Natural killer cell treated with Interleukin-12 subunit alpha and Interleukin-12 subunit beta and Interleukin-15 and Interleukin-18, amount 100 ng/mL, for 72 hours (primary cell): ENCODE measurements at regions not wholly inside any gene's neighbourhood (a gene's known extent, or its start where the extent isn't known, plus 50 kb on each side); places are given as distances from the start of the nearest gene placed in this dataset.

Source experiments
- ATAC-seq, 2 donors: fragments of 150-1000 bp; cut with Tn5 transposase in 1 of 2; sonication (Bioruptor Pico), chemical (Tn5 transposase) in 1 of 2; 2 replicates each; pipeline ENCODE4 v1.10.0; 2021
- DNase-seq: peaks from one replicate; pipeline ENCODE4 v3.0.0; 2022; ENCODE audit warnings: low spot score
- H3K27ac Mint-ChIP-seq, 2 donors: 1 replicate in 1 of 2; 2 replicates in 1 of 2; pipeline ENCODE4 v1.8.0; 2022; ENCODE audit warnings: mixed read lengths in 2 of 2, mild to moderate bottlenecking in 1 of 2, moderate library complexity in 1 of 2
- H3K27me3 Mint-ChIP-seq, 2 donors: 1 replicate in 1 of 2; 2 replicates in 1 of 2; pipeline ENCODE4 v1.8.0; 2022; ENCODE audit warnings: mixed read lengths in 2 of 2
- H3K36me3 Mint-ChIP-seq: one replicate; pipeline ENCODE4 v1.8.0; 2022; ENCODE audit warnings: mixed read lengths
- H3K4me1 Mint-ChIP-seq, 2 donors: 1 replicate in 1 of 2; 2 replicates in 1 of 2; pipeline ENCODE4 v1.8.0; 2022; ENCODE audit warnings: low read depth in 2 of 2, mixed read lengths in 2 of 2, mild to moderate bottlenecking in 1 of 2
- H3K4me3 Mint-ChIP-seq: one replicate; pipeline ENCODE4 v1.8.0; 2022; ENCODE audit warnings: mixed read lengths
- H3K9me3 Mint-ChIP-seq: 2 replicates; pipeline ENCODE4 v1.8.0; 2022; ENCODE audit warnings: mixed read lengths

DNA sequence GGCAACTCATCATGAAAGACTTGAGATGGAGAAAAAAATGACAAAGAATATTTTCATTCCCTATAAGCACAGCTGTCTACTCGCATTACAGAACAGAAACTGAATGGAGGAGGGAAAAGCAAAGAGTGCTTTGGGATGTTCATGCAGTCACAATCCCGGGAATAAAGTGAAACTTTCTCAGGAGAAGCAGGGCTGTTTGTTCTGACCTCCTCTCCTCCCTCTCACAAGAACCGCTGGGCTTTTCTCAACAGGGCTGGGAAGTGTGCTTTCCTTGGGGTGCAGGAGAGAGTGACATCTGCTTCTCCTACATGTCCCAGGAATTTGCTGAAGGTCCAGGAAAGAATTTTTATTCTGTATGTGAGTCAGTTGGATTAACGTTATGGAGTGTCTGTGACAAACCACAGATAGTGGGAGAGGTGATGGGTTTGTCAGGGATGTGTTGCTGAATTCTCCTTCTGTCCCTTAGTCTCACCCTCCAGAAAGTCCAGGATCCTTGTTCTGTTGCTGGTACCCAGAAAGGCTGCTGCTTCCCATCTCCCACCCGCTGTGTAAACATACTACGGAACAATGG, 125.6 kb downstream of the HRH4 start:
- no peaks in the 10 kb centered on the region for H3K9me3 Mint-ChIP-seq
- no peak for DNase-seq
- no peaks in the 10 kb centered on the region for H3K4me1 Mint-ChIP-seq
- peak in 1 of 2 donors; percentile 13 for ATAC-seq
- no peak overlapping the region for H3K27ac Mint-ChIP-seq
- H3K36me3 Mint-ChIP-seq, result no peaks in the 10 kb centered on the region
- H3K27me3 Mint-ChIP-seq, result peaks cover 23 to 46% of the 10 kb centered on the region in 2 donors
- H3K4me3 Mint-ChIP-seq, result no peak overlapping the region

DNA sequence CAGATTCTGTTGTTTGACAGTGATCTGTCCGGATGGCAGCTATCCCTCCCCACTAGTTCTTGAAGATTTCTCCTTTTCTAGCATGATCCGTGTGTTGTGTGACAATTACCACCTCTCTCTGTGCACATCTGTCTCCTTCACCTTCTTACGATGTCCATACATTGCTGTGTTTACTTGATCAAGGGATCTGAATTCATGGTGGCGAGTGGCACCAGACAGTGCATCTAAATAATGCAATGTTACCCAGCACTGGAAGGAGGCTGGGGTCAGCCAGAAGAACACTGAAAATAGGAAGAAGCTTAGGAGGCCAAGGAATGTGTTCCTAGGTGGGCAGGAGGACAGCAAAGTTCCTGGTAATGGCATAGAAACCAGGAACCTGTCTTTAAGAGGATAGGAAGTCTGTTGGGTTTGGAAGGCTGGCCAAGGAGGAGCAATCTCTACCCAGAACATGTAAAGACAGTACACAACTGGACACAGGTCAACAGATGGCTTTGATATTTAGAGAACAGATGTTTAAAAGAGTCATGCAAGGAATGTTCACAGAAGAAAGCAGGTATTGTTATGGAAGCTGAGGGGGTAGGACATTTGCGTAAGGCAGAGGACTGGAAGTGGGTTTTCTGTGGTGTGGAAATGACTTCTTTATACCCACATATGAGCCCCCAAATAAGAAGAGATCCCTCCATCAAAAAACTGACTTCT, 126.4 kb downstream of the HRH4 start:
- no peaks in the 10 kb centered on the region for H3K4me1 Mint-ChIP-seq

DNA sequence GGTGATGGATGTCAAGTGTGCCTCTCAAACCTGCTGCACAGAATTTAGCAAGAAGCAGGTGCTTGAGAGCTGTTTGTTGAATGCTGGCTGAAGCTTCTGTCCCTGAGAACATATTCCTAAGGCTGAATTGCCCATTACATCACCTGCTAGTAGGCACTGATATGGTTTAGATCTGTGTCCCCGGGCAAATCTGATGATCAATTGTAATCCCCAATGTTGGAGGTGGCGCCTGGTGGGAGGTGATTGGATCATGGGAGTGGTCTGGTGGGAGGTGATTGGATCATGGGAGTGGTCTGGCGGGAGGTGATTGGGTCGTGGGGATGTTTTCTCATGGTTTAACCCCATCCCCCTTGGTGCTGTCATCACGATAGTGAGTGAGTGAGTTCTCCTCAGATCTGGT, 128.0 kb downstream of the HRH4 start:
- no peaks in the 10 kb centered on the region for H3K36me3 Mint-ChIP-seq
- H3K4me3 Mint-ChIP-seq, result no peak overlapping the region
- H3K27ac Mint-ChIP-seq, result no peak overlapping the region
- peaks cover 23 to 32% of the 10 kb centered on the region in 2 donors for H3K27me3 Mint-ChIP-seq
- no peaks in the 10 kb centered on the region for H3K9me3 Mint-ChIP-seq
- no peaks in the 10 kb centered on the region for H3K4me1 Mint-ChIP-seq
- no peak for DNase-seq
- no peak for ATAC-seq

More for the DNA sequence above, 126.4 kb downstream of the HRH4 start:
- DNase-seq (no peak), ATAC-seq (peak in 1 of 2 donors; percentile 36)
- peaks cover 23 to 39% of the 10 kb centered on the region in 2 donors for H3K27me3 Mint-ChIP-seq
- no peaks in the 10 kb centered on the region for H3K9me3 Mint-ChIP-seq
- H3K4me3 Mint-ChIP-seq, result no peak overlapping the region
- H3K27ac Mint-ChIP-seq, result no peak overlapping the region
- no peaks in the 10 kb centered on the region for H3K36me3 Mint-ChIP-seq

DNA sequence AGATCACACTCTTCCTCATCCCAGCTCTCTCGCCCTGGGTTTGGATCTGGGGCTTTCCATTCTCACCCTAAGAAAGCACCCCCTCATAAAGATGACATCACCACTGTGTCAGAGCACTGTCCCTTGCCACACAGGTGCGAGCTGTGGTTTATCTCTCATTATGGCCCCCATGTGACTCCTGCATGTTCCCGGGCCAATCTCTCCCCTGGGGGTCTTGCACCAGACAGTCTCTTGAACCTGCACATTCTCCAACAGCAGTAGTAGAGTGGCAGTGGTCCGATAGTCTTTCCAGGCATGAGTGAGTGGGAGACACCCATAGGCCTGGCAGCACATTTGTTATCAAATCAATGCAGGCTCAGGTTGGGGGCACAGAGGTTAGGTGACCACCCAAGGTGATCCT, 130.5 kb downstream of the HRH4 start:
- no peak overlapping the region for H3K27ac Mint-ChIP-seq
- peaks cover 16 to 23% of the 10 kb centered on the region in 2 donors for H3K27me3 Mint-ChIP-seq
- H3K4me1 Mint-ChIP-seq, result no peaks in the 10 kb centered on the region
- H3K4me3 Mint-ChIP-seq, result no peak overlapping the region
- no peak for ATAC-seq
- DNase-seq, result no peak
- no peaks in the 10 kb centered on the region for H3K9me3 Mint-ChIP-seq
- H3K36me3 Mint-ChIP-seq, result no peaks in the 10 kb centered on the region

DNA sequence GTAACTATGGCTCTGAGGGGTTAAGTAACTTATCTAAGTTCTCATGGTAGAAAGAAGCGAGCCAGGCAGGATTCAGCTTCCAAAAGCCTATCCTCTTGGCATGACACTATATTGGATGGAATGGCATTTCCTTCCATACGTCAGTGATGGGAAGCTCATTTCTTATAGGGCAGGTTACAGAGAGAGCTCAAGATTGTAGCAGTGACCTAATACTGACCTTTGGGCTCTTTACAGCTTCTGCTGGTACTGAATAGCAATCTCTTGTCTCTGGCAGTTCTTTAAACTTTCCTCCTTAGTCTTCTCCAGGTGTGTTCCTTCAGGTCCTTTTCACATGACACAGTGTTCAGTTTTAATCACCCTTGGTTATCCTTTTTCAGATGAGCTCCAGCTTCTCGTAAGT, 133.0 kb downstream of the HRH4 start:
- DNase-seq (no peak), ATAC-seq (no peak)
- Mint-ChIP-seq H3K27ac (no peak overlapping the region), H3K36me3 (no peaks in the 10 kb centered on the region), H3K27me3 (peaks cover 20 to 27% of the 10 kb centered on the region in 2 donors), H3K9me3 (no peaks in the 10 kb centered on the region), H3K4me1 (no peaks in the 10 kb centered on the region), H3K4me3 (no peak overlapping the region)

DNA sequence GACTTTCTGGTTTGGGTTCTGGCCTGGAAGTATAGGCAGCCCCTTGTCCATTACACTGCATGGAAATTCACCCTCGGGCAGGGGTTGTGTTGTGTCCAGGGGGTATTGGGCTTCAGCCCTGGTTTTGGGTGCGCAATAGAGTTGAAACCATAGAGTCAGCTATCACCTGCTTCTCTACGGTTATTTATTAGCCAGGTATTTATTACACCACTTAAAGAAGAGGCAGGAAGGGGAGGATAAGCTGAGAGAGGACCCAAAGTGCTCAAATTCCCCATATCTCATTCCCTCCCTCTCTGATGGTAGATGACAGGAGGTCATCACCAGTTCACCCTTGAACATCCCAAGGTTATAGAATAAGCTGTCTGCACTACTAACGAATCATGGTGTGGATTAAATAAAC, 133.4 kb downstream of the HRH4 start:
- DNase-seq (no peak), ATAC-seq (no peak)
- H3K27me3 Mint-ChIP-seq, result peaks cover 21 to 32% of the 10 kb centered on the region in 2 donors
- no peaks in the 10 kb centered on the region for H3K4me1 Mint-ChIP-seq
- no peak overlapping the region for H3K4me3 Mint-ChIP-seq
- no peak overlapping the region for H3K27ac Mint-ChIP-seq
- no peaks in the 10 kb centered on the region for H3K36me3 Mint-ChIP-seq
- H3K9me3 Mint-ChIP-seq, result no peaks in the 10 kb centered on the region

DNA sequence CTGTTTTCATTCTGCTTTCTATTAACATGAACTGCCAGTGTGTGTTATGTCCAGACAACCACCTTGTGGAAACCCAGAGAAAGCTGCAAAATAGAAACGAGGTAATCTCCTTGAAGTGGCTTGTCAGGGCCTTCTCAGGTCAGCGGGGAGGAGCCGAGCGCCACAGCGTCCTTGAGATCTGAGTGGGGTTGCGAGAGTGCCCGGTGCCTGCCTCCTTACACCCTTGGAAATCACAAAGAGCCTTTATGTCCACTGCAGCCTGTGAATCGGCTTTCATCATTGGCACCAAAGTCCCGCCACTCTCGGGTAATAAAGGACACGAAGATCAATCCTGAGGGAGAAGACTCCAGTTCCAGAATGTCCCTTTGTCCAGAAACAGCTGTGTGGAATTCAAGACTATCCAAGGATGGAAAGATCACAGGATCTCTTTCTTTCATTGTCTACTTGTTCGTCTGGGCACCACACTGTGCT, 135.2 kb downstream of the HRH4 start:
- Mint-ChIP-seq H3K27me3 (peaks cover 21 to 33% of the 10 kb centered on the region in 2 donors), H3K9me3 (no peaks in the 10 kb centered on the region), H3K4me3 (no peak overlapping the region), H3K36me3 (no peaks in the 10 kb centered on the region), H3K27ac (no peak overlapping the region), H3K4me1 (no peaks in the 10 kb centered on the region)
- DNase-seq, result no peak
- no peak for ATAC-seq

DNA sequence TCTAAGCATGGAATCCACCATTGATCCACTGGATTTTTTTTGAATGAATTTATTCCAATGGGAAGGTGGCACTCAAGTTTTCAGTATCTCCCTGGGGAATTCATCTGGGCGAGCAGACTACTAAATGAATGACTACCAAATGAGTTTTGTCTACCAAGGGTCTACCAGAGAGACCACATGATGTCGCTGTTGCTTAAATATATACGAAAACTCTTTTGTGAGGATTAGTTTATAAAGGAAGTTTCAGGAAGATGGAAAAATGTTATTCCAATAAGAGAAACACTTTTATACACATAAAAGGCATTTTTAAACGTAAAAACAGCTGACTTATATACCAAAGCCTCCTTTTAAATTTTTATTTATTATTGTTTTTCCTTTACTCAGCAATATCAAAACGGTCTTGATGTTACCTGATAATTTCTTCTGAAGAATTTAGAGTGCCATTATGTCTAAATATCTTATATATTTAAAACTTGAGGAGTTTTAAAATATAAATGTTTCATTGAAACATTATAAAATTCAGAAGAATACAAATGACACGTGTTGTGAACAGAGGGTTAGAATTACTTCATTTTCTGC, 139.7 kb downstream of the HRH4 start:
- ATAC-seq, result no peak
- Mint-ChIP-seq H3K27me3 (peaks cover 23 to 35% of the 10 kb centered on the region in 2 donors), H3K4me3 (no peak overlapping the region), H3K9me3 (no peaks in the 10 kb centered on the region), H3K36me3 (no peaks in the 10 kb centered on the region), H3K4me1 (no peaks in the 10 kb centered on the region), H3K27ac (no peak overlapping the region)
- DNase-seq, result no peak

DNA sequence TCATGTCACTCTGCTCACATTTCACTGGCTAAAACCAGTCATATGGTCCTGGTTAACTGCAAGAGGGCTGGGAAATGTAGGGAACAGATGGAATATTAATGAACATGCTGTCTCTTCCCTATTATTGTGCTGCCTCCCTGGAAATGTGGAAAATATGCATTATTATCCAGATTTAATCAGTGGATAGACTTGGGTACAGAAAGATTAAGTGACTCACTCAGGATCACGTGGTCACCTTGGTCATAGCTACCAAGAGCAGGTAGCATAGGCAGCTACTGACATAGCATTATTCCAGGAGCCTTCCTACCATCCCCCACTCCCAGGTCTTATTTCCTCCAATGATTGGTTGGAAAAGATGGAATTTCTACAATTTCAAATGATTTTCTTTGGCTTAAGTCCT, 141.1 kb downstream of the HRH4 start:
- H3K27ac Mint-ChIP-seq, result no peak overlapping the region
- DNase-seq (no peak), ATAC-seq (no peak)
- no peaks in the 10 kb centered on the region for H3K4me1 Mint-ChIP-seq
- H3K36me3 Mint-ChIP-seq, result no peaks in the 10 kb centered on the region
- no peak overlapping the region for H3K4me3 Mint-ChIP-seq
- H3K9me3 Mint-ChIP-seq, result no peaks in the 10 kb centered on the region
- H3K27me3 Mint-ChIP-seq, result peaks cover 21 to 30% of the 10 kb centered on the region in 2 donors

DNA sequence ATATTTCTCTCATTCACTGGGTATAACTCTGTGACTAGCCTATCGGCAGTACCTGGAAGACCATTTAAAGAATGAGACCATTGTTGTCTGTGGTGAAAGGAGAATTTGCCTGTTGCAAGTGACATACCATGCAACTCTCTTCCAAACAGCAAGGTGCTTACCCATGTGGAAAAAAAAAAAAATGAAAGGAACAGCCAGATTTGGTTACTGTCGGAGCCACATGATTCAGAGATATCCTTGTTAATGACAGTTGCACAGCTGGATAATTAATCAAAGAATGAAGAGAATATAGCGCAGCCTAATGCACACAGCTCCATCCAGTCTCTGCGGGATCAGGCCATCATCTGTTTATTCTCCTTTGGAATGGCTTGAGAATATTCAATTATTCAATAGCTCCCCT, 141.8 kb downstream of the HRH4 start:
- no peak overlapping the region for H3K4me3 Mint-ChIP-seq
- H3K9me3 Mint-ChIP-seq, result no peaks in the 10 kb centered on the region
- ATAC-seq (no peak), DNase-seq (no peak)
- H3K36me3 Mint-ChIP-seq, result no peaks in the 10 kb centered on the region
- peaks cover 20 to 27% of the 10 kb centered on the region in 2 donors for H3K27me3 Mint-ChIP-seq
- no peak overlapping the region for H3K27ac Mint-ChIP-seq
- H3K4me1 Mint-ChIP-seq, result no peaks in the 10 kb centered on the region

DNA sequence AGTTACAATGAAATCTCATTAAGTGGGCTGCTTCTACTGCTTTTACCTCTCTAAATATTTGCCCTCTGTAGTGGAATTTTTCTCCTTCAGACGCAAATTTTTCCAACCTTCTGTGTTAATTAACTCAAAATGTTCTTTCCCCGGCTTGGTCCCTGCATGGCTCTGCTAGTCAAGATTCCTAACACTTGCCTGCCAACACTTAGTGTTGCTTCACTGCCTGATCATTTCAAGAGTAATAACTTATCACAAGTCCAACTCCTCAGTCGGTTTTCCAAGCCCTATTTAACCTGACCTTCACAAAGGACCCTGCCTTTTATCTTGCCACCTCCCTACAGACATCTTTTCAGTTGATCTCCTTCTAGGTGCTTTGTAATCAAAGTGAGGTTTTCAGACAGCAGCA, 142.7 kb downstream of the HRH4 start:
- peaks cover 15 to 32% of the 10 kb centered on the region in 2 donors for H3K27me3 Mint-ChIP-seq
- no peak for ATAC-seq
- no peak overlapping the region for H3K4me3 Mint-ChIP-seq
- H3K9me3 Mint-ChIP-seq, result no peaks in the 10 kb centered on the region
- no peaks in the 10 kb centered on the region for H3K4me1 Mint-ChIP-seq
- H3K36me3 Mint-ChIP-seq, result no peaks in the 10 kb centered on the region
- no peak overlapping the region for H3K27ac Mint-ChIP-seq
- DNase-seq, result no peak

DNA sequence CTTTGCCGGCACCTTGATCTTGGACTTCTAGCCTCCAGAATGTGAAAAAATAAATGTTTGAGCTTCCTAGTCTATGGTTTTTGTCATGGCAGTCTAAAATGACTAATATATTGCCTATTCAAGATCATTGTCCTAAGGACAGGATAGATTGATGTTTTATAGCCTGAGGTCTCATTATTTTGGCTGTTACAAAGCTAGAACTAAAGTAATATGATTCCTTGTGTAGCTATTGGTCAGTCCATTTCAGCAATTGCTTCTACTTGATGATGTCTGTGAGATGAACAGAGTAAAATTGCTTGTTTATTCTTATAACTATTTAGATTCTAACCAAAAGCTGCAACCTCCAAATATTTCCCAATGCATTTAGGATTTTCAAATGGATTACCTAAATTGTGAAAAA, 145.0 kb downstream of the HRH4 start:
- H3K9me3 Mint-ChIP-seq, result no peaks in the 10 kb centered on the region
- no peak for ATAC-seq
- no peaks in the 10 kb centered on the region for H3K4me1 Mint-ChIP-seq
- no peak for DNase-seq
- no peak overlapping the region for H3K27ac Mint-ChIP-seq
- H3K27me3 Mint-ChIP-seq, result peaks cover 7 to 16% of the 10 kb centered on the region in 2 donors
- no peaks in the 10 kb centered on the region for H3K36me3 Mint-ChIP-seq
- H3K4me3 Mint-ChIP-seq, result no peak overlapping the region

DNA sequence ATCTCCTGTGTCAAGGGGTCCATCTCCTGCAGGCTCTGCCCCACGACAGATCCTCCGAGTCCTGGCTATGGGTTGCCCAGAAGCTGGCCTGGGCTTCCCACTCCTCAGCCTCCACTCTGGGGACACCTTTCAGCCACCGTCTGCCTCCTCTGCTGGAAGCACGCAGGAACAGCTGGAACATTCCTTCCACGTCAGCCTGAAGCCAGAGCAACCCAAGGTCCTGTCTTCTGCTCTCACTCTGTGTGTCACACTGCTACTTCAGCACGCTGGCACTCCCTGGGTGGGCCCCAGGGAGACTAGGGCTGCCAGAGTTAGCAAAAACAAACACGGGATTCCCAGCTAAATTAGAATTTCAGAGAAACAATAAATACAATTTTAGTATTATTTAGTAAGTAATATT, 148.8 kb downstream of the HRH4 start:
- Mint-ChIP-seq H3K36me3 (no peaks in the 10 kb centered on the region), H3K4me1 (no peaks in the 10 kb centered on the region), H3K4me3 (no peak overlapping the region), H3K27me3 (peaks cover 3 to 6% of the 10 kb centered on the region in 2 donors), H3K9me3 (no peaks in the 10 kb centered on the region), H3K27ac (no peak overlapping the region)
- no peak for ATAC-seq
- DNase-seq, result no peak

DNA sequence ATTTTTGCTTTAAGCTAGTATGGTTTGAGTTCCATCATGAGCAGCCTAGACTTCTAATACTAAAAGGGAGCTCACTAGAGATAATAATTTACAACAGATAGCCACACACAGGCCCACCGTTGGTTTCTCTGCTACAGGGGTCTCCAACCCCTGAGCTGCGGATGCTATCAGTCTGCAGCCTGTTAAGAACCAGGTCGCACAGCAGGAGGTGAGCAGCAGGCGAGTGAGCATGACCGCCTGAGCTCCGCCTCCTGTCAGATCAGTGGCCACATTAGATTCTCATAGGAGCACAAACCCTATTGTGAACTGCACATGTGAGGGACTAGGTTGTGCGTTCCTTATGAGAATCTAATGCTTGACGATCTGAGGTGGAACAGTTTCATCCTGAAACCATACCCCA, 150.6 kb downstream of the HRH4 start:
- Mint-ChIP-seq H3K4me1 (no peaks in the 10 kb centered on the region), H3K27me3 (peaks cover 3 to 6% of the 10 kb centered on the region in 2 donors), H3K4me3 (no peak overlapping the region), H3K9me3 (no peaks in the 10 kb centered on the region), H3K36me3 (no peaks in the 10 kb centered on the region), H3K27ac (no peak overlapping the region)
- ATAC-seq, result no peak
- DNase-seq, result no peak
